HepG2 (cell line): ENCODE measurements at regions not wholly inside any gene's neighbourhood (a gene's known extent, or its start where the extent isn't known, plus 50 kb on each side); places are given as distances from the start of the nearest gene placed in this dataset.

Source experiments
- ATAC-seq: fragments of 200-7000 bp; cut with Tn5 transposase; 3 replicates; pipeline ENCODE4 v1.9.1; 2020; ENCODE audit warnings: mild to moderate bottlenecking, moderate library complexity
- BruUV-seq: library from RNA; stranded (reverse); fragments of 400-500 nt; replicated peaks from 2 replicates; lab custom pipeline; 2021; lab: Mats Ljungman, UMichigan
- CTCF ChIA-PET: fragments of 300-600 bp; formaldehyde crosslinking; extraction: SDS; loops from one replicate; lab custom pipeline; 2021; ENCODE audit warnings: low total read pairs, inconsistent platforms, low intra/inter-chr PET ratio; lab: Yijun Ruan, JAX
- POLR2A ChIA-PET: fragments of 350-600 bp; sonication (Branson Sonifier 250); formaldehyde crosslinking; loops from one replicate; lab custom pipeline; 2020; ENCODE audit warnings: antibody characterized with exemption, inconsistent platforms; lab: Yijun Ruan, JAX
- DNase-seq: peaks from one replicate; pipeline ENCODE4 v3.0.0-alpha.2; 2015; ENCODE audit warnings: low spot score
- FAIRE-seq: peaks from 3 replicates; lab custom pipeline; 2011; peaks lifted over from hg19 to GRCh38; lab: Jason Lieb, UNC
- H2AFZ ChIP-seq: one replicate; pipeline ENCODE4 v1.6.1; 2011; ENCODE audit warnings: low read length, inconsistent platforms
- H3K27ac ChIP-seq: fragments of 300-600 bp; 3 replicates; pipeline ENCODE4 v1.8.0; 2011; ENCODE audit warnings: mixed run types, mild to moderate bottlenecking, mixed read lengths, low read length, inconsistent platforms; ENCODE audit not compliant: insufficient read depth; ENCODE audit errors: extremely low read length
- H3K27me3 ChIP-seq, 2 experiments: fragments of 200-600 bp in 1 of 2; 2 replicates in 1 of 2; 3 replicates in 1 of 2; pipeline versions ENCODE4 v1.6.0 to v1.8.0; 2011; ENCODE audit warnings: low read length in 2 of 2, mild to moderate bottlenecking in 2 of 2, moderate library complexity in 2 of 2, inconsistent platforms in 1 of 2; ENCODE audit not compliant: insufficient read depth in 2 of 2, control insufficient read depth in 1 of 2
- H3K36me3 ChIP-seq, 2 experiments: fragments of 200-600 bp in 1 of 2; replicated peaks in 1 of 2; 2 replicates in 1 of 2; 3 replicates in 1 of 2; pipeline versions ENCODE4 v1.5.1 to v1.8.0; 2011; ENCODE audit warnings: low read length in 2 of 2, inconsistent platforms in 1 of 2; ENCODE audit not compliant: insufficient read depth in 2 of 2, control insufficient read depth in 1 of 2
- H3K4me1 ChIP-seq: 2 replicates; pipeline ENCODE4 v1.5.1; 2012; ENCODE audit warnings: low read length, inconsistent platforms; ENCODE audit not compliant: insufficient read depth
- H3K4me2 ChIP-seq: 2 replicates; pipeline ENCODE4 v1.6.0; 2011; ENCODE audit warnings: low read depth, low read length, inconsistent platforms
- H3K4me3 ChIP-seq, 3 experiments: fragments of 200-600 bp in 1 of 3; sonication (generic), shearing (Covaris generic) in 1 of 3; replicated peaks in 1 of 3; 2 replicates each; pipeline ENCODE4 v1.5.1; 2011 to 2016; ENCODE audit warnings: low read length in 3 of 3, inconsistent platforms in 2 of 3, low read depth in 2 of 3, mild to moderate bottlenecking in 2 of 3, control low read depth in 1 of 3, mixed read lengths in 1 of 3; ENCODE audit not compliant: insufficient read depth in 1 of 3
- H3K79me2 ChIP-seq: one replicate; pipeline ENCODE4 v1.6.1; 2011; ENCODE audit warnings: low read length, inconsistent platforms; ENCODE audit not compliant: insufficient read depth
- H3K9ac ChIP-seq: 2 replicates; pipeline ENCODE4 v1.6.0; 2011; ENCODE audit warnings: mild to moderate bottlenecking, low read depth, low read length, inconsistent platforms; ENCODE audit not compliant: insufficient read depth
- H3K9me3 ChIP-seq: 2 replicates; pipeline ENCODE4 v1.5.1; 2012; ENCODE audit warnings: mild to moderate bottlenecking, low read length
- H4K20me1 ChIP-seq: 2 replicates; pipeline ENCODE4 v1.6.0; 2011; ENCODE audit warnings: inconsistent platforms, mild to moderate bottlenecking, low read length, moderate library complexity; ENCODE audit not compliant: insufficient read depth
- CEBPG ChIP-seq: IDR thresholded peaks from 2 replicates; pipeline ENCODE4 v1.6.1; 2016
- DMTF1 ChIP-seq: sonication (generic); formaldehyde crosslinking; IDR thresholded peaks from 2 replicates; pipeline ENCODE4 v1.4.0; 2020; ENCODE audit warnings: mild to moderate bottlenecking, missing genetic modification reagents
- DNMT1 ChIP-seq: sonication (generic); formaldehyde crosslinking; IDR thresholded peaks from 2 replicates; pipeline ENCODE4 v1.5.1; 2020; ENCODE audit warnings: mild to moderate bottlenecking, missing genetic modification reagents
- GTF2F1 ChIP-seq: fragments of 150-350 bp; IDR thresholded peaks from 2 replicates; pipeline ENCODE4 v1.6.1; 2014; ENCODE audit warnings: low read length
- HES4 ChIP-seq: sonication (generic); formaldehyde crosslinking; IDR thresholded peaks from 2 replicates; pipeline ENCODE4 v1.9.0; 2021; ENCODE audit warnings: mild to moderate bottlenecking, missing genetic modification reagents, borderline replicate concordance
- HINFP ChIP-seq: sonication (generic); formaldehyde crosslinking; IDR thresholded peaks from 2 replicates; pipeline ENCODE4 v1.4.0; 2020; ENCODE audit warnings: low read depth, mild to moderate bottlenecking, missing genetic modification reagents
- MED8 ChIP-seq: sonication (generic); formaldehyde crosslinking; IDR thresholded peaks from 2 replicates; pipeline ENCODE4 v1.8.1; 2023; ENCODE audit warnings: mild to moderate bottlenecking, missing genetic modification reagents; ENCODE audit not compliant: insufficient replicate concordance
- MNT ChIP-seq: fragments of 450-650 bp; IDR thresholded peaks from 2 replicates; pipeline ENCODE4 v1.6.1; 2016
- NBN ChIP-seq: fragments of 450-650 bp; conservative IDR thresholded peaks from 2 replicates; pipeline ENCODE4 v1.6.1; 2017
- NFKBIZ ChIP-seq: IDR thresholded peaks from 2 replicates; pipeline ENCODE4 v1.6.1; 2018; ENCODE audit warnings: missing genetic modification reagents, missing compliant biosample characterization
- PCBP2 ChIP-seq: fragments of 200-400 bp; formaldehyde crosslinking; optimal IDR thresholded peaks from 2 replicates; pipeline ENCODE3; 2018; ENCODE audit warnings: low read length, low read depth; ENCODE audit not compliant: poor library complexity, severe bottlenecking
- RBFOX2 ChIP-seq: fragments of 200-400 bp; formaldehyde crosslinking; IDR thresholded peaks from 2 replicates; pipeline ENCODE4 v1.6.1; 2017; ENCODE audit warnings: low read depth, mild to moderate bottlenecking, low read length
- RELA ChIP-seq: sonication (generic); formaldehyde crosslinking; IDR thresholded peaks from 2 replicates; pipeline ENCODE4 v1.4.0; 2020; ENCODE audit warnings: missing genetic modification reagents
- SALL2 ChIP-seq: sonication (generic); formaldehyde crosslinking; IDR thresholded peaks from 2 replicates; pipeline ENCODE4 v1.8.1; 2023; ENCODE audit warnings: mild to moderate bottlenecking, missing genetic modification reagents, inconsistent platforms
- SMAD1 ChIP-seq: sonication (generic); formaldehyde crosslinking; IDR thresholded peaks from 2 replicates; pipeline ENCODE4 v1.4.0; 2020; ENCODE audit warnings: missing genetic modification reagents, low read depth, mild to moderate bottlenecking, borderline replicate concordance
- YEATS4 ChIP-seq: sonication (generic); formaldehyde crosslinking; IDR thresholded peaks from 2 replicates; pipeline ENCODE4 v1.4.0; 2020; ENCODE audit warnings: missing genetic modification reagents, borderline replicate concordance
- ZFP36L2 ChIP-seq: sonication (generic); formaldehyde crosslinking; IDR thresholded peaks from 2 replicates; pipeline ENCODE4 v1.4.0; 2020; ENCODE audit warnings: missing genetic modification reagents
- ZNF549 ChIP-seq: sonication (generic); formaldehyde crosslinking; IDR thresholded peaks from 2 replicates; pipeline ENCODE4 v1.5.0; 2020; ENCODE audit warnings: missing genetic modification reagents
- ZNF678 ChIP-seq: sonication (generic); formaldehyde crosslinking; IDR thresholded peaks from 2 replicates; pipeline ENCODE4 v1.4.0; 2020; ENCODE audit warnings: mild to moderate bottlenecking, missing genetic modification reagents
- WGBS: methylation state at CpG from one replicate; pipeline ENCODE4 v1.1.6; 2017; ENCODE audit warnings: low lambda C conversion rate; 5-methylcytosine and 5-hydroxymethylcytosine counted together
- in situ Hi-C: cut with HindIII; loops from 2 replicates; pipeline ENCODE4 v1.10.0; 2017; ENCODE audit warnings: low pct_unique_long_range_greater_than_20kb; ENCODE audit not compliant: extremely low pct_ligation_motif_present
- intact Hi-C: fragments of 100-400 bp; cut with micrococcal nuclease; formaldehyde crosslinking; loops from one replicate; pipeline ENCODE4 v1.10.0; 2022; ENCODE audit not compliant: unreplicated experiment
- TF ChIP-seq, protein P1 (sequence below): sonication (generic); formaldehyde crosslinking; IDR thresholded peaks from 2 replicates; pipeline ENCODE4 v1.4.0; 2020; ENCODE audit warnings: mild to moderate bottlenecking, missing genetic modification reagents

GRCh38 chr3:113053169-113053568 is 62.4 kb downstream of the GTPBP8 start:
- no TSS peak for BruUV-seq
- Histone ChIP-seq H4K20me1 (no peaks in the 10 kb centered on the region), H3K27ac (no peak overlapping the region), H3K27me3 (no peaks in the 10 kb centered on the region), H3K4me2 (no peak overlapping the region), H3K36me3 (no peaks in the 10 kb centered on the region), H2AFZ (no peak overlapping the region), H3K9ac (no peak overlapping the region), H3K9me3 (no peaks in the 10 kb centered on the region), H3K4me3 (no peak overlapping the region), H3K4me1 (peaks cover 6% of the 10 kb centered on the region; the same call in 1 of the 2 replicates), H3K79me2 (no peaks in the 10 kb centered on the region)
- FAIRE-seq (no peak), DNase-seq (no peak), ATAC-seq (no peak)
- no peak for TF ChIP-seq DNMT1 (CRISPR knock-in tag)
- no peak for TF ChIP-seq MED8 (CRISPR knock-in tag)
- no peak for TF ChIP-seq SMAD1 (CRISPR knock-in tag)
- TF ChIP-seq RELA (CRISPR knock-in tag), result no peak
- TF ChIP-seq NFKBIZ (CRISPR knock-in tag), result no peak
- no peak for TF ChIP-seq RBFOX2
- no peak for TF ChIP-seq SALL2
- no peak for TF ChIP-seq CEBPG (CRISPR knock-in tag)
- TF ChIP-seq PCBP2, result no peak
- no peak for TF ChIP-seq NBN
- TF ChIP-seq ZNF549, result no peak
- TF ChIP-seq HES4 (CRISPR knock-in tag), result no peak
- no peak for TF ChIP-seq ZFP36L2 (CRISPR knock-in tag)
- TF ChIP-seq YEATS4, result no peak
- no peak for TF ChIP-seq GTF2F1
- no peak for TF ChIP-seq HINFP (CRISPR knock-in tag)
- TF ChIP-seq ZNF678 (CRISPR knock-in tag), result no peak
- TF ChIP-seq MNT, result no peak
- TF ChIP-seq, protein P1, sequence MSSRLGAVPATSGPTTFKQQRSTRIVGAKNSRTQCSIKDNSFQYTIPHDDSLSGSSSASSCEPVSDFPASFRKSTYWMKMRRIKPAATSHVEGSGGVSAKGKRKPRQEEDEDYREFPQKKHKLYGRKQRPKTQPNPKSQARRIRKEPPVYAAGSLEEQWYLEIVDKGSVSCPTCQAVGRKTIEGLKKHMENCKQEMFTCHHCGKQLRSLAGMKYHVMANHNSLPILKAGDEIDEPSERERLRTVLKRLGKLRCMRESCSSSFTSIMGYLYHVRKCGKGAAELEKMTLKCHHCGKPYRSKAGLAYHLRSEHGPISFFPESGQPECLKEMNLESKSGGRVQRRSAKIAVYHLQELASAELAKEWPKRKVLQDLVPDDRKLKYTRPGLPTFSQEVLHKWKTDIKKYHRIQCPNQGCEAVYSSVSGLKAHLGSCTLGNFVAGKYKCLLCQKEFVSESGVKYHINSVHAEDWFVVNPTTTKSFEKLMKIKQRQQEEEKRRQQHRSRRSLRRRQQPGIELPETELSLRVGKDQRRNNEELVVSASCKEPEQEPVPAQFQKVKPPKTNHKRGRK (CRISPR knock-in tag), result no peak
- TF ChIP-seq DMTF1 (CRISPR knock-in tag), result no peak
- WGBS, result 42% methylated on average over 3 of the region's 3 CpGs
- ChIA-PET CTCF (interaction anchor here (3.5 kb wide), 1 partner anchor 235 kb away, joined by 61 read pairs; no protein-coding TSS in a partner anchor), POLR2A (no interaction called here)
- in situ Hi-C loops, result loop anchor here (5.0 kb wide), 1 partner anchor 234 kb away; no protein-coding TSS in a partner anchor
- intact Hi-C loops, result loop anchor here (5.0 kb wide), 1 partner anchor 524 kb away; no protein-coding TSS in a partner anchor
